COLO668 (cell line): ENCODE measurements at regions not wholly inside any gene's neighbourhood (a gene's known extent, or its start where the extent isn't known, plus 50 kb on each side); places are given as distances from the start of the nearest gene placed in this dataset.

Source experiments
- DNase-seq: peaks from one replicate; lab custom pipeline; 2025; ENCODE audit not compliant: unreplicated experiment; lab: John Stamatoyannopoulos, UW

GRCh38 chr2:150983314-150983897 lies 278.3 kb downstream of the RBM43 start:
- DNase-seq, result no peak

- no peak for DNase-seq
Observed at GRCh38 chr2:150981826-150982225, 279.8 kb downstream of the RBM43 start.

- DNase-seq, result no peak
Observed at GRCh38 chr2:150978053-150978452, 283.6 kb downstream of the RBM43 start.

GRCh38 chr2:150977296-150977695 lies 284.4 kb downstream of the RBM43 start:
- no peak for DNase-seq

GRCh38 chr2:150976604-150977003 lies 285.1 kb downstream of the RBM43 start:
- no peak for DNase-seq

GRCh38 chr2:150974864-150975263 lies 286.8 kb downstream of the RBM43 start:
- DNase-seq, result no peak

GRCh38 chr2:150974234-150974633 lies 287.4 kb downstream of the RBM43 start:
- DNase-seq, result no peak

- DNase-seq, result no peak
Observed at GRCh38 chr2:150971910-150972309, 289.8 kb downstream of the RBM43 start.

- DNase-seq, result no peak
Observed at GRCh38 chr2:150963336-150963735, 298.3 kb downstream of the RBM43 start.

- DNase-seq, result no peak
Observed at GRCh38 chr2:150955231-150955630, 306.4 kb downstream of the RBM43 start.

GRCh38 chr2:150946831-150947230 lies 314.8 kb downstream of the RBM43 start:
- DNase-seq, result no peak

- no peak for DNase-seq
Observed at GRCh38 chr2:150944315-150944714, 317.3 kb downstream of the RBM43 start.

GRCh38 chr2:150939087-150939486 lies 322.6 kb downstream of the RBM43 start:
- no peak for DNase-seq

GRCh38 chr2:150938527-150938926 lies 323.1 kb downstream of the RBM43 start:
- no peak for DNase-seq

- no peak for DNase-seq
Observed at GRCh38 chr2:150937030-150937429, 324.6 kb downstream of the RBM43 start.

- DNase-seq, result no peak
Observed at GRCh38 chr2:150931451-150931850, 330.2 kb downstream of the RBM43 start.

- no peak for DNase-seq
Observed at GRCh38 chr2:150925611-150926010, 336.1 kb downstream of the RBM43 start.

- no peak for DNase-seq
Observed at GRCh38 chr2:150924878-150925277, 336.8 kb downstream of the RBM43 start.

- DNase-seq, result no peak
Observed at GRCh38 chr2:150919901-150920300, 341.8 kb downstream of the RBM43 start.

- no peak for DNase-seq
Observed at GRCh38 chr2:150917961-150918713, 343.5 kb downstream of the RBM43 start.

GRCh38 chr2:150916467-150917396 lies 344.9 kb downstream of the RBM43 start:
- DNase-seq, result no peak
